CD4-positive, alpha-beta T cell (primary cell): ENCODE measurements at regions not wholly inside any gene's neighbourhood (a gene's known extent, or its start where the extent isn't known, plus 50 kb on each side); places are given as distances from the start of the nearest gene placed in this dataset.
"Not testable (repeated sequence)": the region's sequence is repeated elsewhere in the genome, so short reads cannot be mapped to it uniquely, and the experiment has no call there.

Experiments used
- ATAC-seq: fragments of 200-7000 bp; cut with Tn5 transposase; one replicate; pipeline ENCODE4 v1.10.0; 2022; ENCODE audit warnings: mild to moderate bottlenecking; ENCODE audit not compliant: poor library complexity
- CTCF ChIA-PET: fragments of 350-600 bp; sonication (Branson Sonifier 250); formaldehyde crosslinking; loops from one replicate; lab custom pipeline; 2021; ENCODE audit warnings: antibody characterized with exemption, inconsistent platforms; lab: Charles Lee
- POLR2A ChIA-PET: fragments of 350-600 bp; sonication (Branson Sonifier 250); formaldehyde crosslinking; loops from one replicate; lab custom pipeline; 2021; ENCODE audit warnings: antibody characterized with exemption, inconsistent platforms; lab: Charles Lee
- DNase-seq, 14 experiments: peaks; one replicate each; pipeline ENCODE4 v3.0.0-alpha.2; 2013 to 2020; ENCODE audit warnings: mixed read lengths in 2 of 14
- H3K27ac ChIP-seq, 2 donors: one replicate each; pipeline versions ENCODE4 v1.5.1 to v1.7.0; 2013; ENCODE audit warnings: low read length in 2 of 2, low read depth in 1 of 2, mild to moderate bottlenecking in 1 of 2
- H3K27me3 ChIP-seq, 2 experiments: 1 replicate in 1 of 2; 2 replicates in 1 of 2; pipeline versions ENCODE4 v1.6.1 to v1.7.0; 2013; ENCODE audit warnings: low read length in 2 of 2, control low read depth in 1 of 2, mild to moderate bottlenecking in 1 of 2, moderate library complexity in 1 of 2; ENCODE audit not compliant: insufficient read depth in 2 of 2, control insufficient read depth in 1 of 2
- H3K36me3 ChIP-seq: one replicate; pipeline ENCODE4 v1.6.1; 2013; ENCODE audit warnings: low read length, control low read depth; ENCODE audit not compliant: insufficient read depth
- H3K4me1 ChIP-seq: one replicate; pipeline ENCODE4 v1.6.1; 2013; ENCODE audit warnings: low read length, control low read depth; ENCODE audit not compliant: insufficient read depth
- H3K4me3 ChIP-seq: one replicate; pipeline ENCODE4 v1.5.1; 2013; ENCODE audit warnings: mild to moderate bottlenecking, low read length, moderate library complexity
- H3K9me3 ChIP-seq, 2 experiments: 1 replicate in 1 of 2; 2 replicates in 1 of 2; pipeline versions ENCODE4 v1.6.1 to v1.7.0; 2013; ENCODE audit warnings: low read length in 2 of 2, mild to moderate bottlenecking in 2 of 2, control low read depth in 1 of 2, moderate library complexity in 1 of 2; ENCODE audit not compliant: control insufficient read depth in 1 of 2, insufficient read depth in 1 of 2
- H3K27ac Mint-ChIP-seq: one replicate; pipeline ENCODE4 v1.8.0; 2020; ENCODE audit warnings: mixed read lengths
- H3K27me3 Mint-ChIP-seq: one replicate; pipeline ENCODE4 v1.8.0; 2021; ENCODE audit warnings: mixed read lengths
- H3K36me3 Mint-ChIP-seq: one replicate; pipeline ENCODE4 v1.8.0; 2021; ENCODE audit warnings: low read depth, mixed read lengths
- H3K4me1 Mint-ChIP-seq: one replicate; pipeline ENCODE4 v1.8.0; 2021; ENCODE audit warnings: low read depth, mixed read lengths
- H3K4me3 Mint-ChIP-seq: one replicate; pipeline ENCODE4 v1.8.0; 2020; ENCODE audit warnings: mild to moderate bottlenecking, mixed read lengths
- H3K9me3 Mint-ChIP-seq: one replicate; pipeline ENCODE4 v1.8.0; 2020; ENCODE audit warnings: mixed read lengths
- CTCF ChIP-seq: fragments of 200-600 bp; IDR thresholded peaks from one replicate; pipeline ENCODE4 v1.8.0; 2022; ENCODE audit warnings: antibody characterized with exemption, mild to moderate bottlenecking
- intact Hi-C, 2 experiments: fragments of 100-400 bp; cut with DNase I in 1 of 2; cut with micrococcal nuclease in 1 of 2; formaldehyde crosslinking; loops; one replicate each; pipeline versions ENCODE4 v1.15.1 to v1.9.0; 2023 to 2025; cut with DNase I, micrococcal nuclease

GRCh38 chr5:93941897-93942296 is 200.5 kb upstream of the POU5F2 start:
- H3K27me3 Mint-ChIP-seq: no peaks in the 10 kb centered on the region
- peaks cover 16% of the 10 kb centered on the region for H3K4me1 Mint-ChIP-seq
- ChIA-PET CTCF (no interaction called here), POLR2A (no interaction called here)
- Histone ChIP-seq H3K27ac (no peak overlapping the region), H3K27me3 (no peaks in the 10 kb centered on the region), H3K9me3 (peaks cover 0 to 5% of the 10 kb centered on the region in 2 experiments), H3K4me3 (no peak overlapping the region), H3K36me3 (no peaks in the 10 kb centered on the region), H3K4me1 (no peaks in the 10 kb centered on the region)
- DNase-seq: no peak
- H3K27ac Mint-ChIP-seq: no peak overlapping the region
- no peaks in the 10 kb centered on the region for H3K9me3 Mint-ChIP-seq
- intact Hi-C loops: no loop called here
- ATAC-seq: no peak
- no peak for TF ChIP-seq CTCF
- H3K36me3 Mint-ChIP-seq: peaks cover 10% of the 10 kb centered on the region
- H3K4me3 Mint-ChIP-seq: no peak overlapping the region

- H3K4me3 ChIP-seq, intact Hi-C loops, DNase-seq, H3K4me1 Mint-ChIP-seq, H3K9me3 ChIP-seq, H3K27me3 Mint-ChIP-seq, H3K4me3 Mint-ChIP-seq, H3K36me3 ChIP-seq, H3K27ac ChIP-seq, POLR2A ChIA-PET, H3K4me1 ChIP-seq, H3K27me3 ChIP-seq, H3K27ac Mint-ChIP-seq, H3K9me3 Mint-ChIP-seq, CTCF ChIA-PET, ATAC-seq: not testable (repeated sequence)
- peaks cover 32% of the 10 kb centered on the region for H3K36me3 Mint-ChIP-seq
Observed at GRCh38 chr5:93933269-93933668, 191.9 kb upstream of the POU5F2 start.

- ChIA-PET CTCF (no interaction called here), POLR2A (no interaction called here)
- H3K27ac Mint-ChIP-seq: no peak overlapping the region
- no peaks in the 10 kb centered on the region for H3K27me3 Mint-ChIP-seq
- no peaks in the 10 kb centered on the region for H3K4me1 ChIP-seq
- H3K36me3 Mint-ChIP-seq: peaks cover 22% of the 10 kb centered on the region
- H3K4me3 Mint-ChIP-seq: no peak overlapping the region
- no peak overlapping the region for H3K4me3 ChIP-seq
- TF ChIP-seq CTCF: no peak
- ATAC-seq (no peak), DNase-seq (no peak)
- intact Hi-C loops: no loop called here
- H3K4me1 Mint-ChIP-seq: peaks cover 4% of the 10 kb centered on the region
- peaks cover 2% of the 10 kb centered on the region for H3K9me3 Mint-ChIP-seq
- peaks cover 0 to 3% of the 10 kb centered on the region in 2 experiments for H3K9me3 ChIP-seq
- H3K27ac ChIP-seq: no peak overlapping the region
- H3K27me3 ChIP-seq: no peaks in the 10 kb centered on the region
- H3K36me3 ChIP-seq: no peaks in the 10 kb centered on the region
Observed at GRCh38 chr5:93930098-93930497, 188.7 kb upstream of the POU5F2 start.

GRCh38 chr5:93929131-93929530 is 187.7 kb upstream of the POU5F2 start:
- Mint-ChIP-seq H3K36me3 (peaks cover 17% of the 10 kb centered on the region), H3K27ac (no peak overlapping the region), H3K4me3 (no peak overlapping the region), H3K27me3 (no peaks in the 10 kb centered on the region), H3K9me3 (peaks cover 2% of the 10 kb centered on the region), H3K4me1 (peaks cover 4% of the 10 kb centered on the region)
- Histone ChIP-seq H3K36me3 (no peaks in the 10 kb centered on the region), H3K27me3 (no peaks in the 10 kb centered on the region), H3K27ac (no peak overlapping the region), H3K4me3 (no peak overlapping the region), H3K4me1 (no peaks in the 10 kb centered on the region), H3K9me3 (peaks cover 0 to 3% of the 10 kb centered on the region in 2 experiments)
- intact Hi-C loops: no loop called here
- ChIA-PET CTCF (no interaction called here), POLR2A (no interaction called here)
- DNase-seq (no peak), ATAC-seq (no peak)
- no peak for TF ChIP-seq CTCF
